ENCODE measurements at regions not wholly inside any gene's neighbourhood (a gene's known extent, or its start where the extent isn't known, plus 50 kb on each side); places are given as distances from the start of the nearest gene placed in this dataset.

DNA sequence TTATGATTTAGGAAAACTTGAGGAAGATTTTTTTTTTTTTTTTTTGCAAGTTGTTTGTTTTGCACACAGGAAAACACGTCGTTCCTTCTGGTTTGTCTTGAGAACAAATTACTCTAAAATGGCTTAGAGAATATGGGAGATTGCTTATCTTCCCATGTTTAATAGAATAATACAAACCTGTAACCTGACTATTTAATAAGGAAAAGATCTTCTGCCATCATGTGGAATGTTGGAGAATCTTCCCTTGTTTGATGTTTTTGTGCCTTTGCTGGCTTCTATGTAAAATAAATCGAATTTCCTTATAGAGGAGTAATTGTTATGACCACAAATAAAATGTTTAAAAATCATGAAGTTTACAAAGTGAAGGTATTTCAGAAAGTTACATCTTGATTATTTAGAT is 818.8 kb downstream of the GATA3 start:
- H3K36me3 ChIP-seq (ENCODE audit: control insufficient read depth, insufficient read depth, low read length, severe bottlenecking): no peaks in the 10 kb centered on the region
- H3K9me3 ChIP-seq (ENCODE audit: control insufficient read depth, low read length): no peaks in the 10 kb centered on the region
- no peaks in the 10 kb centered on the region for H3K27me3 ChIP-seq (replicated peaks; ENCODE audit: control insufficient read depth, insufficient read depth, low read length)
- no peak for DNase-seq (ENCODE audit: low read depth)
- no peaks in the 10 kb centered on the region for H3K4me1 ChIP-seq (ENCODE audit: control insufficient read depth, insufficient read depth, low read length)
- no peak overlapping the region for H3K9ac ChIP-seq (ENCODE audit: low read length)
- H3K4me3 ChIP-seq (ENCODE audit: low read length): no peak overlapping the region

DNA sequence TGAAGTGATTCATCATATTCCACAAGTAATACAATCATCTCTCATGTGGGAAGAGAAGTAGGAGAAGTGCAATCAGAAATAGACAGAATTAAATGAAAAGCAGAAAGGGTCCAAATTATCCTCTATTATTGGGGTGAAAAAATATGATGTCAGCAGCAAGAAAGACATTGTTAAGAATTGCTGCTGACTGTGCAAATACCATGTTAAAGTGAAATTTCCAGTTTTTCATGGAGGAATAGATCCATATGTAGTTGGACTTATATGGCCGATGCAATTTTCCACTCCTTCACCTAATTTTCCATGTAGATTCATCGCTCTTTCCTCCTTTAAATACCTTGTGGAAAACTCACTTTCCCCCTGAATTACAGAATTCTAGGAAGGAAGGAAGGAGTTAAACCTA is 819.8 kb downstream of the GATA3 start:
- DNase-seq (ENCODE audit: low read depth): no peak
- Histone ChIP-seq H3K4me1 (ENCODE audit: control insufficient read depth, insufficient read depth, low read length) (no peaks in the 10 kb centered on the region), H3K9me3 (ENCODE audit: control insufficient read depth, low read length) (no peaks in the 10 kb centered on the region), H3K9ac (ENCODE audit: low read length) (no peak overlapping the region), H3K36me3 (ENCODE audit: control insufficient read depth, insufficient read depth, low read length, severe bottlenecking) (no peaks in the 10 kb centered on the region), H3K27me3 (replicated peaks; ENCODE audit: control insufficient read depth, insufficient read depth, low read length) (no peaks in the 10 kb centered on the region), H3K4me3 (ENCODE audit: low read length) (no peak overlapping the region)

DNA sequence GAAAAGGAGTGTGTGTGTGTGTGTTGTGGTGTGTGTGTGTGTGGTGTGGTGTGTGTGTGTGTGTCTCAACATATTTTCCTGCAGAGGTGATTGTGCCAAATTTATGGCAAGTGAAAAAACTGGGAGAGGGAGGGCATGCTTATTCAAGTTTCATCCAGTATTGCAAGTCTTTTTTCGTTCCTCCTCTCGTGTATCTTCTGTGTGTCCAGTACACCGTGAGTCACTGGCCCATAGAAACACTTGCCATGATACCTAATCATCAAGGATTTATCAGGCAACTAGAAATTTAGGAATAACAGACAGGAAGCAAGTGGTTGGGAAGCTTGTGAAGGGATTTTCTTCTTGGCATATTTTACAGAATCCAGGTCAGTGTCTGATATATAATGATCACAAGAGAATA is 820.5 kb downstream of the GATA3 start:
- Histone ChIP-seq H3K4me3 (ENCODE audit: low read length) (no peak overlapping the region), H3K9ac (ENCODE audit: low read length) (no peak overlapping the region), H3K36me3 (ENCODE audit: control insufficient read depth, insufficient read depth, low read length, severe bottlenecking) (no peaks in the 10 kb centered on the region), H3K4me1 (ENCODE audit: control insufficient read depth, insufficient read depth, low read length) (no peaks in the 10 kb centered on the region), H3K27me3 (replicated peaks; ENCODE audit: control insufficient read depth, insufficient read depth, low read length) (no peaks in the 10 kb centered on the region), H3K9me3 (ENCODE audit: control insufficient read depth, low read length) (no peaks in the 10 kb centered on the region)
- DNase-seq (ENCODE audit: low read depth): no peak

DNA sequence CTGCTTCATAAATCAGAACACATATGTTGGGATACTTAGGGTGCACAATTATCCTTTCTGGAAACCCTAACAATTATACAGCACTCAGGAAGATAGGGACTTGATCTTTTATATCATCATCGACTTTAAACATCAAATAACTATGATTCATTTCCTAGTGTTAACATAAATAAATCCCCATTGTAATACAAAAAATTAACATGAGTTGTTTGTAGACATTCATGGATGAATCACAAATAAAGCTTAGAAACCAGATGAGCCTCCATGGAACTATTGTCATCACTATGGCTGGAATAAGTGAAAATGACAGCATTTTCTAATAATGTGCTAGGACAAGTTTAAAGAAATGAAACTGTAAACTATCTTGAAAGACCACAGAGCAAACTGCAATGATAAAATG is 821.7 kb downstream of the GATA3 start:
- no peaks in the 10 kb centered on the region for H3K27me3 ChIP-seq (replicated peaks; ENCODE audit: control insufficient read depth, insufficient read depth, low read length)
- no peak for DNase-seq (ENCODE audit: low read depth)

DNA sequence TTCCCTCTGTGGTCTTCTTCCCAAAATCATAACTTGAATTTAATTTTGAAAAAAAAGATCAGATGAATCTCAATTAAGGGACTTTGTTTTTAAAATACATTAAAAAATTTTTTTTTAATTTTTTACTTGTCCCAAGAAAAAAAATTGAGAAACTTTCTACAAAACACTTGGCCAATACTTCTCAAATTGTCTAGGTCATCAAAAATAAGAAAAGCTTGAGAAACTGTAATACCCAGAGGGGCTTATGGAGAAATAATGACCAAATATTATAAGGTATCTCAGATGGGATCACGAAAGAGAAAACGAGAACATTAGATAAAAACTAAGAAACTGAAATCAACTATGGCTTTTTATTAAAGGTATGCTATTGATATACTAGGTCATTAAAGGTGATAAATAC is 835.0 kb downstream of the GATA3 start:
- no peak overlapping the region for H3K4me3 ChIP-seq (ENCODE audit: low read length)
- no peak for DNase-seq (ENCODE audit: low read depth)
- H3K4me1 ChIP-seq (ENCODE audit: control insufficient read depth, insufficient read depth, low read length): no peaks in the 10 kb centered on the region
- peaks cover 2% of the 10 kb centered on the region for H3K27me3 ChIP-seq (replicated peaks; ENCODE audit: control insufficient read depth, insufficient read depth, low read length)
- H3K9me3 ChIP-seq (ENCODE audit: control insufficient read depth, low read length): peaks cover 5% of the 10 kb centered on the region
- H3K36me3 ChIP-seq (ENCODE audit: control insufficient read depth, insufficient read depth, low read length, severe bottlenecking): no peaks in the 10 kb centered on the region
- no peak overlapping the region for H3K9ac ChIP-seq (ENCODE audit: low read length)

More for the DNA sequence above, 821.7 kb downstream of the GATA3 start:
- Histone ChIP-seq H3K9ac (ENCODE audit: low read length) (no peak overlapping the region), H3K36me3 (ENCODE audit: control insufficient read depth, insufficient read depth, low read length, severe bottlenecking) (no peaks in the 10 kb centered on the region), H3K4me1 (ENCODE audit: control insufficient read depth, insufficient read depth, low read length) (no peaks in the 10 kb centered on the region), H3K9me3 (ENCODE audit: control insufficient read depth, low read length) (no peaks in the 10 kb centered on the region), H3K4me3 (ENCODE audit: low read length) (no peak overlapping the region)

DNA sequence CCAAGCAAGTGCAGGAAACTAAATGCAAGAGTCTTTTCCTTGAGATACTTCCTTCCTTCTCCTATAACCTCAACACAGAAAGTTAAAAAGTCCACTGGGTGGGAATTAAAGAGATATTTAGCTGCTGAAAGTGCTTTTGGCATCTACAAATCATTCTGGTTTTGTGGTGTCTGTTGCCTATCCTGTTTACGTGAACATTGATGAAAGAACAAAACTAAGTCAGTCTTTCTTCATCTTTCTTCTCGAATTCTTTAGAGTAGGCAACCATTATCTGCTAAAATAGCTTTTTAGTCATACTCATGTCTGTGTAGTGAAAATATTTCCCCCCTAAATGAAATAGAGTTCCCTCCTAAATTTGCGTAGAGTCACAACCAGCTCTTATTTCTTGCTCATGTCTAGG is 838.6 kb downstream of the GATA3 start:
- Histone ChIP-seq H3K9me3 (ENCODE audit: control insufficient read depth, low read length) (peaks cover 3% of the 10 kb centered on the region), H3K4me3 (ENCODE audit: low read length) (no peak overlapping the region), H3K27me3 (replicated peaks; ENCODE audit: control insufficient read depth, insufficient read depth, low read length) (peaks cover 2% of the 10 kb centered on the region), H3K36me3 (ENCODE audit: control insufficient read depth, insufficient read depth, low read length, severe bottlenecking) (no peaks in the 10 kb centered on the region), H3K4me1 (ENCODE audit: control insufficient read depth, insufficient read depth, low read length) (no peaks in the 10 kb centered on the region), H3K9ac (ENCODE audit: low read length) (no peak overlapping the region)
- DNase-seq (ENCODE audit: low read depth): no peak

DNA sequence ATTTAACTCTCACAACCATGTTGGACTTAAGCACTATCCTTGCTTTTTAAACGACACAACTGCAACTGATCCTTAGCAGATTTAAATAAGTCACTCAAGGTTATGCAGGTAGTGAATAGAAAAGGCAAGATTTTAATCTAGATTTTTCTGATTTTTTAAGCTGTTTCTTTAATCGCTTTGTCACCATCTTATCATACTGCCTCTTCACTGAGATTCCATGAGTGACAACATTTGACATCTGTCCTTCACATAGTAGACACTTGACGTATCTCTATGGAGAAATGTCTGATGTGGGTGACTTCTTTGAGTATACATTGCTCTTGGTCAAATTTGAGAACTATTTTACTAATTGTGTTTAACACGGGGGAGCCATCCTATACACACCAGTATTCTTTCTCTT is 839.7 kb downstream of the GATA3 start:
- no peaks in the 10 kb centered on the region for H3K36me3 ChIP-seq (ENCODE audit: control insufficient read depth, insufficient read depth, low read length, severe bottlenecking)
- no peaks in the 10 kb centered on the region for H3K4me1 ChIP-seq (ENCODE audit: control insufficient read depth, insufficient read depth, low read length)
- DNase-seq (ENCODE audit: low read depth): no peak
- H3K9me3 ChIP-seq (ENCODE audit: control insufficient read depth, low read length): peaks cover 3% of the 10 kb centered on the region
- peaks cover 2% of the 10 kb centered on the region for H3K27me3 ChIP-seq (replicated peaks; ENCODE audit: control insufficient read depth, insufficient read depth, low read length)
- H3K9ac ChIP-seq (ENCODE audit: low read length): no peak overlapping the region
- H3K4me3 ChIP-seq (ENCODE audit: low read length): no peak overlapping the region

DNA sequence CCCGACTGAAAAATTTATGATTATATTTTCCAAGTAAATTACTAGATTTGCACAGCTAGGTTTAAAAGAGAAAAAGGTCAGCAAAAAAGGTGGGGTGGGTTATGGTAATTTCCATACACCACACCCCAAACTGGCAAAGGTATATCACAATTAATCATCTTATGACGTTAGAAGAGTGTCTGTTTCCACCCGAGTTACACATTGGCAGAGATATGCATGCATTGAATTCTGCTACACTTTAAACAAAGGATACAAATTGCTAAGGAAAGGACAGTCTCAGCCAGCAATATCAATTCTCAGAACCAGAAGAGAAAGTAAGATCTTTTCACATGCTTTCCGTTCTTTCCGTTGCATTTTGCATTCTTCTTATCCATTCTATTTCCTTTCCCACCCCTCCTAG is 843.3 kb downstream of the GATA3 start:
- Histone ChIP-seq H3K4me3 (ENCODE audit: low read length) (no peak overlapping the region), H3K27me3 (replicated peaks; ENCODE audit: control insufficient read depth, insufficient read depth, low read length) (peaks cover 2% of the 10 kb centered on the region)
- no peak for DNase-seq (ENCODE audit: low read depth)

DNA sequence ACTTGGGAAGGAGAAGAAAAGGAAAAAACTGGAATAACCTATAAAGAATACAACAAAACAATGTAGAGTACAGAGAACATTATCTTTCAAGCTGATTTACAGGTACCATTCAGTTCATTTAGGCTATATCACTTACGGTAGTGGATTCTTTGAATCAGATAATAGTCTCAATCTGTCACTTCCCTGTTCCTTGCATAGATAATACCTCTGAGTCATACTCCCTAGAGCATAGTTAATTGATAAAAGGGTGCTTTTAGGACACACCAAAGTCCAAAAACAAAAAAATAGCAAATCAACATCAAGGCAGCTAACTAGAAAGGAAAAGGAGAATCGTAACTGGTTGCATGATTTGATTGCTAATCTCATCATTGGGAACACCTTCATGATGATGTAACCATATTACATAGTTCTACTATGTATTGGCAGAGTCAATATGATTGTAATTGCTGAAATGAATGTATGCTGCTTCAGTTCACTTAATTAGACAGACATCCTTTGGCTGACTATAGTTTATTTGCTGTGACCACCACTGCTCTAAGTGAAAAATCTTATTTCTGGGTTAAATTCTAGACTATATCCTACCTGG is 844.4 kb downstream of the GATA3 start:
- no peak for DNase-seq (ENCODE audit: low read depth)
- no peaks in the 10 kb centered on the region for H3K4me1 ChIP-seq (ENCODE audit: control insufficient read depth, insufficient read depth, low read length)
- no peak overlapping the region for H3K4me3 ChIP-seq (ENCODE audit: low read length)
- no peaks in the 10 kb centered on the region for H3K36me3 ChIP-seq (ENCODE audit: control insufficient read depth, insufficient read depth, low read length, severe bottlenecking)
- H3K27me3 ChIP-seq (replicated peaks; ENCODE audit: control insufficient read depth, insufficient read depth, low read length): peaks cover 2% of the 10 kb centered on the region
- H3K9me3 ChIP-seq (ENCODE audit: control insufficient read depth, low read length): no peaks in the 10 kb centered on the region
- H3K9ac ChIP-seq (ENCODE audit: low read length): no peak overlapping the region

More for the DNA sequence above, 843.3 kb downstream of the GATA3 start:
- Histone ChIP-seq H3K36me3 (ENCODE audit: control insufficient read depth, insufficient read depth, low read length, severe bottlenecking) (no peaks in the 10 kb centered on the region), H3K9ac (ENCODE audit: low read length) (no peak overlapping the region), H3K9me3 (ENCODE audit: control insufficient read depth, low read length) (peaks cover 3% of the 10 kb centered on the region), H3K4me1 (ENCODE audit: control insufficient read depth, insufficient read depth, low read length) (no peaks in the 10 kb centered on the region)

DNA sequence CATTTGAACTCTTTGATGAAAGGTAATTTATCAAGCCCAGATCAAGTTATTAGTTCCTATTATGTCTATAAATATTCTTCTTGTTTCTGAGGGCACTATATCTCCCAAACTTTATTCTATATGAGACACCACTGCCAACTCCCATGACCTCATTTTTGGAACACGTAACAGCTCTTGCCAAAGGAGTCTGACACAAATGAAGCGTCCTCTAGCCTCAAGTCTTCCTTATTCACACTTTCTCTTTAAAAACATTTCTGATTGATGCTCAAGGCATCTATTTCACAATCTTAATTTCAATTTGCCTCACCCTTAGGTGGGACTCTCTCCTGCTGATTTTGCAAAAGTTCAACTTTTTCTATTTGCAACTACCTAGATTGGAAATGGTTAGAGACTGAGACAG is 848.4 kb downstream of the GATA3 start:
- H3K27me3 ChIP-seq (replicated peaks; ENCODE audit: control insufficient read depth, insufficient read depth, low read length): no peaks in the 10 kb centered on the region
- H3K36me3 ChIP-seq (ENCODE audit: control insufficient read depth, insufficient read depth, low read length, severe bottlenecking): no peaks in the 10 kb centered on the region
- H3K4me3 ChIP-seq (ENCODE audit: low read length): no peak overlapping the region
- H3K9ac ChIP-seq (ENCODE audit: low read length): no peak overlapping the region
- DNase-seq (ENCODE audit: low read depth): no peak
- H3K9me3 ChIP-seq (ENCODE audit: control insufficient read depth, low read length): no peaks in the 10 kb centered on the region
- no peaks in the 10 kb centered on the region for H3K4me1 ChIP-seq (ENCODE audit: control insufficient read depth, insufficient read depth, low read length)

DNA sequence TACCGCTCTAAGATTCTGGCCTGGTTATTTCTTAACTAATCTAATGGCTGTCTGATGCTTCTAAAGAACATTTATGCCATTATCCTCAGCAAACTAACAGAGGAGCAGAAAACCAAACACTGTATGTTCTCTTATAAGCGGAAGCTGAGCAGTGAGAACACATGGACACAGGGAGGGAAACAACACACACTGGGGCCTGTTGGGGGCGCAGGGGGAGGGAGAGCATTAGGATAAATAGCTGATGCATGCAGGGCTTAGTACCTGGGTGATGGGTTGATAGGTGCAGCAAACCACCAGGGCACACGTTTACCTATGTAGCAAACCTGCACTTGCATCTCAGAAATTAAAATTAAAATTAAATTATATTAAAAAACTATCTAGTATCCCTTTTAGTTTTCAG is 853.5 kb downstream of the GATA3 start:
- Histone ChIP-seq H3K27me3 (replicated peaks; ENCODE audit: control insufficient read depth, insufficient read depth, low read length) (no peaks in the 10 kb centered on the region), H3K9me3 (ENCODE audit: control insufficient read depth, low read length) (no peaks in the 10 kb centered on the region), H3K36me3 (ENCODE audit: control insufficient read depth, insufficient read depth, low read length, severe bottlenecking) (no peaks in the 10 kb centered on the region), H3K9ac (ENCODE audit: low read length) (no peak overlapping the region), H3K4me1 (ENCODE audit: control insufficient read depth, insufficient read depth, low read length) (no peaks in the 10 kb centered on the region), H3K4me3 (ENCODE audit: low read length) (no peak overlapping the region)
- no peak for DNase-seq (ENCODE audit: low read depth)

DNA sequence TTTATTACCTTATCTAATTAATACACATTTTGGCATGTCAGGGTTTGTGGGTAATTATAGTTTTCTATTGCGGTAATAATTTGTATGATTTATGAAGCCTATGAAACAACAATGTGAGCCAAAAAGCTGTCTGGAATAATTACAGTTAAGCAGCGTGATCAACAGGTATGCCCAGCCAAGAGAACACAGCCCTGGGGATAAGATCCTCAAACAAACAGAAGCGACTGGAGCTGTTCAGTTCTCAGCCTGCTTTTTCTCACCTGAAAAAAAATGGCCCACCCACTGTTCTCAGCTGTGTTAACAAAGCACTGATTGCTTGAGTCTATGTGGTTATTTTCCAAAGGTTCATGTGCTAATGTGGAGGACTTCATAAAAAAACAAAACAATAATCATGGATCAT is 855.8 kb downstream of the GATA3 start:
- H3K27me3 ChIP-seq (replicated peaks; ENCODE audit: control insufficient read depth, insufficient read depth, low read length): no peaks in the 10 kb centered on the region
- H3K36me3 ChIP-seq (ENCODE audit: control insufficient read depth, insufficient read depth, low read length, severe bottlenecking): no peaks in the 10 kb centered on the region
- DNase-seq (ENCODE audit: low read depth): no peak
- no peak overlapping the region for H3K9ac ChIP-seq (ENCODE audit: low read length)
- no peaks in the 10 kb centered on the region for H3K4me1 ChIP-seq (ENCODE audit: control insufficient read depth, insufficient read depth, low read length)
- H3K4me3 ChIP-seq (ENCODE audit: low read length): no peak overlapping the region
- H3K9me3 ChIP-seq (ENCODE audit: control insufficient read depth, low read length): no peaks in the 10 kb centered on the region
